Keratinocyte (primary cell): ENCODE measurements at regions not wholly inside any gene's neighbourhood (a gene's known extent, or its start where the extent isn't known, plus 50 kb on each side); places are given as distances from the start of the nearest gene placed in this dataset.

Experiments
- DNase-seq: peaks from one replicate; pipeline ENCODE4 v3.0.0-alpha.2; 2011; ENCODE audit warnings: low read depth, missing footprints, low spot score
- FAIRE-seq: peaks from 2 replicates; lab custom pipeline; 2011; peaks lifted over from hg19 to GRCh38; lab: Jason Lieb, UNC
- H2AFZ ChIP-seq: 2 replicates; pipeline ENCODE4 v1.6.0; 2012; ENCODE audit warnings: low read length, control low read depth, inconsistent platforms; ENCODE audit not compliant: control insufficient read depth
- H3K27ac ChIP-seq: 2 replicates; pipeline ENCODE4 v1.5.1; 2011; ENCODE audit warnings: low read length; ENCODE audit not compliant: control insufficient read depth, insufficient read depth
- H3K27me3 ChIP-seq: 3 replicates; pipeline ENCODE4 v1.6.0; 2011; ENCODE audit warnings: low read length; ENCODE audit not compliant: control insufficient read depth, insufficient read depth; ENCODE audit errors: extremely low read depth
- H3K36me3 ChIP-seq, 2 experiments: 2 replicates in 1 of 2; 3 replicates in 1 of 2; pipeline ENCODE4 v1.5.1; 2011; ENCODE audit warnings: low read length in 2 of 2, mild to moderate bottlenecking in 1 of 2; ENCODE audit not compliant: control insufficient read depth in 2 of 2, insufficient read depth in 2 of 2; ENCODE audit errors: extremely low read depth in 1 of 2
- H3K4me1 ChIP-seq: 3 replicates; pipeline ENCODE4 v1.5.1; 2011; ENCODE audit warnings: low read length; ENCODE audit not compliant: control insufficient read depth, insufficient read depth; ENCODE audit errors: extremely low read depth
- H3K4me2 ChIP-seq: 3 replicates; pipeline ENCODE4 v1.6.0; 2011; ENCODE audit warnings: low read depth, low read length; ENCODE audit not compliant: control insufficient read depth, insufficient read depth; ENCODE audit errors: extremely low read depth
- H3K4me3 ChIP-seq, 3 experiments: fragments of 200-600 bp in 1 of 3; sonication (generic) in 1 of 3; 2 replicates in 2 of 3; 3 replicates in 1 of 3; pipeline ENCODE4 v1.5.1; 2011 to 2016; ENCODE audit warnings: low read length in 3 of 3, mild to moderate bottlenecking in 3 of 3, control low read depth in 2 of 3, inconsistent platforms in 1 of 3, low read depth in 1 of 3, mixed read lengths in 1 of 3, mixed run types in 1 of 3, moderate library complexity in 1 of 3; ENCODE audit not compliant: control insufficient read depth in 2 of 3, insufficient read depth in 2 of 3; ENCODE audit errors: extremely low read depth in 1 of 3
- H3K79me2 ChIP-seq: 2 replicates; pipeline ENCODE4 v1.6.0; 2012; ENCODE audit warnings: low read length; ENCODE audit not compliant: control insufficient read depth, insufficient read depth
- H3K9ac ChIP-seq: 3 replicates; pipeline ENCODE4 v1.6.0; 2011; ENCODE audit warnings: low read length; ENCODE audit not compliant: control insufficient read depth, insufficient read depth; ENCODE audit errors: extremely low read depth
- H3K9me1 ChIP-seq: 3 replicates; pipeline ENCODE4 v1.6.0; 2011; ENCODE audit warnings: low read length; ENCODE audit not compliant: control insufficient read depth, insufficient read depth; ENCODE audit errors: extremely low read depth
- H3K9me3 ChIP-seq: 2 replicates; pipeline ENCODE4 v1.5.1; 2012; ENCODE audit warnings: low read depth, low read length; ENCODE audit not compliant: control insufficient read depth
- H4K20me1 ChIP-seq: 3 replicates; pipeline ENCODE4 v1.6.0; 2011; ENCODE audit warnings: low read length; ENCODE audit not compliant: control insufficient read depth, insufficient read depth; ENCODE audit errors: extremely low read depth
- EZH2 ChIP-seq: IDR thresholded peaks from one replicate; pipeline ENCODE4 v1.6.1; 2012; ENCODE audit warnings: inconsistent platforms, mild to moderate bottlenecking, low read length, moderate library complexity
- dilution Hi-C: fragments of 300-500 bp; cut with MboI; formaldehyde crosslinking; loops from one replicate; pipeline ENCODE4 v1.7.0; 2020; ENCODE audit warnings: low sequenced_read_pairs; ENCODE audit not compliant: extremely low pct_ligation_motif_present
- TF ChIP-seq, protein P1 (sequence below), 3 experiments: IDR thresholded peaks in 1 of 3; conservative IDR thresholded peaks in 1 of 3; optimal IDR thresholded peaks in 1 of 3; 2 replicates in 2 of 3; 3 replicates in 1 of 3; pipeline versions ENCODE3 to v1.5.1; 2011; ENCODE audit warnings: low read length in 3 of 3, mild to moderate bottlenecking in 3 of 3, moderate library complexity in 2 of 3, control low read depth in 1 of 3, inconsistent platforms in 1 of 3; ENCODE audit not compliant: insufficient read depth in 2 of 3; ENCODE audit errors: extremely low read depth in 1 of 3

DNA sequence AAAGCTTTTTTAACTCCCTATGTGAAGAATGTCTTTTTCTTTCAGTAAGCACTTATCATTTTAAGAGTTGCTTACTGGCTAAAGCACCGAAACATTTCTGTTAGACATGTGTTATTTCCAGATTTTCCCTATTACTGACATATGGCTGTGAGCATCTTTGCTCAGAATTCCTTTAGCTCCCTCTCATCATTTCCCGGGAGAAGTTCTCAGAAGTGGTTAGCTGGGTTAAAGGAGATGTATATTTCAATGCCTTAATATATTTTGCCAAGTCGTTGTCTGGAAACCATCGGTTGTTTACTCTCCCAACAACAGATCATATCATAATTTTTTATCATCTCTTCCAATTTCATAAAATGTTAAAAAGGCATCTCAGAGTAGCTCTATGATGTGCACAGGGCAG lies 396.5 kb downstream of the OCA2 start:
- H3K4me1 ChIP-seq: no peaks in the 10 kb centered on the region
- no peak overlapping the region for H3K27ac ChIP-seq
- H3K9ac ChIP-seq: no peak overlapping the region
- H3K9me1 ChIP-seq: no peaks in the 10 kb centered on the region
- DNase-seq: no peak
- TF ChIP-seq, protein P1, sequence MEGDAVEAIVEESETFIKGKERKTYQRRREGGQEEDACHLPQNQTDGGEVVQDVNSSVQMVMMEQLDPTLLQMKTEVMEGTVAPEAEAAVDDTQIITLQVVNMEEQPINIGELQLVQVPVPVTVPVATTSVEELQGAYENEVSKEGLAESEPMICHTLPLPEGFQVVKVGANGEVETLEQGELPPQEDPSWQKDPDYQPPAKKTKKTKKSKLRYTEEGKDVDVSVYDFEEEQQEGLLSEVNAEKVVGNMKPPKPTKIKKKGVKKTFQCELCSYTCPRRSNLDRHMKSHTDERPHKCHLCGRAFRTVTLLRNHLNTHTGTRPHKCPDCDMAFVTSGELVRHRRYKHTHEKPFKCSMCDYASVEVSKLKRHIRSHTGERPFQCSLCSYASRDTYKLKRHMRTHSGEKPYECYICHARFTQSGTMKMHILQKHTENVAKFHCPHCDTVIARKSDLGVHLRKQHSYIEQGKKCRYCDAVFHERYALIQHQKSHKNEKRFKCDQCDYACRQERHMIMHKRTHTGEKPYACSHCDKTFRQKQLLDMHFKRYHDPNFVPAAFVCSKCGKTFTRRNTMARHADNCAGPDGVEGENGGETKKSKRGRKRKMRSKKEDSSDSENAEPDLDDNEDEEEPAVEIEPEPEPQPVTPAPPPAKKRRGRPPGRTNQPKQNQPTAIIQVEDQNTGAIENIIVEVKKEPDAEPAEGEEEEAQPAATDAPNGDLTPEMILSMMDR (optimal IDR thresholded peaks at IDR 0.05 in 1 of 3, IDR thresholded peaks at IDR 0.05 in 1 of 3, conservative IDR thresholded peaks at IDR 0.05 in 1 of 3; ENCODE audit: extremely low read depth in 1 of 3, insufficient read depth in 2 of 3, low read length in 3 of 3): no peak
- no peak for TF ChIP-seq EZH2
- no peak overlapping the region for H2AFZ ChIP-seq
- no peak overlapping the region for H3K4me3 ChIP-seq
- H3K4me2 ChIP-seq: no peak overlapping the region
- no peaks in the 10 kb centered on the region for H3K36me3 ChIP-seq
- dilution Hi-C loops: no loop called here
- H3K9me3 ChIP-seq: peaks cover 1% of the 10 kb centered on the region
- no peak for FAIRE-seq
- H4K20me1 ChIP-seq: no peaks in the 10 kb centered on the region
- no peaks in the 10 kb centered on the region for H3K27me3 ChIP-seq
- no peaks in the 10 kb centered on the region for H3K79me2 ChIP-seq

DNA sequence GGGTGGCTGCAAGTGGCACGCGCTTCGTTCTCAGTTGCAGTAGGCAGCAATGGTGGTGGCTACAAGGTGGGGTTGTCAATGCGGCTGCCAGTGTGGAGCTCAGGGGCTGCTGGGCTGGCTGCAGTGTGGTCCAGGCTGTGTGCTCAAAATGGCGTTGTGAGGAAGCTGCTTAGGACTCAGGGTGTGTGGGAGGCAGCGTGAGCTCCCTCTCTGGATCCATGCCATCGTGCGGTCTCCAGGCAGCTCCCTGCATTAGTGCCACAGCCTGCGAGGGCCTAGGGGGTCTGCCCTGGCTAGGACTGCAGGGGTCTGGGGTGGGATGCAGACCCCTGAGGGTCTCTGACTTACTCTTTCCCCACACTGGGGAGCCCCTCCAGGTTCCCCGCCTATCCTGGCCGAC lies 397.2 kb downstream of the OCA2 start:
- Histone ChIP-seq H3K79me2 (no peaks in the 10 kb centered on the region), H3K4me1 (no peaks in the 10 kb centered on the region), H4K20me1 (no peaks in the 10 kb centered on the region), H3K9ac (no peak overlapping the region), H3K4me3 (no peak overlapping the region), H3K9me3 (peaks cover 1% of the 10 kb centered on the region), H3K27ac (no peak overlapping the region), H3K4me2 (no peak overlapping the region), H3K36me3 (no peaks in the 10 kb centered on the region), H3K27me3 (no peaks in the 10 kb centered on the region), H3K9me1 (no peaks in the 10 kb centered on the region), H2AFZ (no peak overlapping the region)
- dilution Hi-C loops: no loop called here
- DNase-seq: no peak
- no peak for FAIRE-seq
- no peak for TF ChIP-seq EZH2
- TF ChIP-seq, protein P1 (optimal IDR thresholded peaks at IDR 0.05 in 1 of 3, IDR thresholded peaks at IDR 0.05 in 1 of 3, conservative IDR thresholded peaks at IDR 0.05 in 1 of 3; ENCODE audit: extremely low read depth in 1 of 3, insufficient read depth in 2 of 3, low read length in 3 of 3): no peak
